HL-60 (cell line): ENCODE measurements at regions not wholly inside any gene's neighbourhood (a gene's known extent, or its start where the extent isn't known, plus 50 kb on each side); places are given as distances from the start of the nearest gene placed in this dataset.

Source experiments
- GABPA ChIP-seq: IDR thresholded peaks from 2 replicates; pipeline ENCODE4 v1.6.1; 2012; ENCODE audit warnings: low read depth
- TF ChIP-seq, protein P1 (sequence below): IDR thresholded peaks from one replicate; pipeline ENCODE4 v1.5.1; 2011; ENCODE audit warnings: low read length, control low read depth, inconsistent platforms; ENCODE audit not compliant: insufficient read depth

DNA sequence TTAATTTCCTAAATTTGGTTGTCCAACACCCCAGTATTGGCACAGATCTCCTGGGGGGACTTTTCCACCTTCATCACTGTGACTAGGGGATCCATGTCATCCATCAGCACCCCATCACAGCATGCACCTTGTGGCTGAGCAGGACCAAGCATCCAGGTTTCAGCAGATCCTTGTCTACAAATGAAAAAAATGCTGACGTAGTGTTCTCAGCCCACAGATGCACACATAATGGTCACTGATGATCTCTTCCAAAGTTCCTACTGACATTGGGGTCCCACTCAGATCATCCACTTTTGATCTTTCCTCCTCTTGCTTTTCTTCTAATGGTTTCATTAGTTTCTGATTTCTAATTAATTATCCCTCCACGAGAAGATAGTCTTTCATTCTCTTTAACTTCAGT lies 373.1 kb downstream of the TBX15 start:
- no peak for TF ChIP-seq GABPA
- TF ChIP-seq, protein P1, sequence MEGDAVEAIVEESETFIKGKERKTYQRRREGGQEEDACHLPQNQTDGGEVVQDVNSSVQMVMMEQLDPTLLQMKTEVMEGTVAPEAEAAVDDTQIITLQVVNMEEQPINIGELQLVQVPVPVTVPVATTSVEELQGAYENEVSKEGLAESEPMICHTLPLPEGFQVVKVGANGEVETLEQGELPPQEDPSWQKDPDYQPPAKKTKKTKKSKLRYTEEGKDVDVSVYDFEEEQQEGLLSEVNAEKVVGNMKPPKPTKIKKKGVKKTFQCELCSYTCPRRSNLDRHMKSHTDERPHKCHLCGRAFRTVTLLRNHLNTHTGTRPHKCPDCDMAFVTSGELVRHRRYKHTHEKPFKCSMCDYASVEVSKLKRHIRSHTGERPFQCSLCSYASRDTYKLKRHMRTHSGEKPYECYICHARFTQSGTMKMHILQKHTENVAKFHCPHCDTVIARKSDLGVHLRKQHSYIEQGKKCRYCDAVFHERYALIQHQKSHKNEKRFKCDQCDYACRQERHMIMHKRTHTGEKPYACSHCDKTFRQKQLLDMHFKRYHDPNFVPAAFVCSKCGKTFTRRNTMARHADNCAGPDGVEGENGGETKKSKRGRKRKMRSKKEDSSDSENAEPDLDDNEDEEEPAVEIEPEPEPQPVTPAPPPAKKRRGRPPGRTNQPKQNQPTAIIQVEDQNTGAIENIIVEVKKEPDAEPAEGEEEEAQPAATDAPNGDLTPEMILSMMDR: no peak
